ENCODE measurements at regions not wholly inside any gene's neighbourhood (a gene's known extent, or its start where the extent isn't known, plus 50 kb on each side); places are given as distances from the start of the nearest gene placed in this dataset.

DNA sequence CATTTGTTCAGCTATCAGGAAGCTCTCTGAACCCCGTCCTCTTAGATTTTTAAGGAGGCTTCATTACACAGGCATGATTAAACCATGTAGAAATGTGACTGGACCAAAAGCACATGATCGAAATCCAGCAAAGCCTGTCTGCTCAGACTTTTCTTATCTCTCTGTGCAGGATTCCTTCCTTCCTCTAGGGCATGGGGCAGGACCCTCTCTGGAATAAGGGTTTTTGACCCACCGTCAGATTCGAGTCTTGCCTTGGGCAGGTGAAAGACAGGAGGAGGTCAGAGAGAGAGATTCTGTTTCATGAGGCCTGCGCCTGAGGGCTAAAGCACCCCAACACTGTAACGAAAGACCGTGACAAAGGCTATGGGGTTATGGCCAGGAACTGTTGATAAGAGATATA, 136.8 kb downstream of the RHOU start:
- no peak overlapping the region for H3K4me3 ChIP-seq (replicated peaks; ENCODE audit: low read depth, low read length)
- no peak for DNase-seq (ENCODE audit: low read depth)
- TF ChIP-seq, protein P1, sequence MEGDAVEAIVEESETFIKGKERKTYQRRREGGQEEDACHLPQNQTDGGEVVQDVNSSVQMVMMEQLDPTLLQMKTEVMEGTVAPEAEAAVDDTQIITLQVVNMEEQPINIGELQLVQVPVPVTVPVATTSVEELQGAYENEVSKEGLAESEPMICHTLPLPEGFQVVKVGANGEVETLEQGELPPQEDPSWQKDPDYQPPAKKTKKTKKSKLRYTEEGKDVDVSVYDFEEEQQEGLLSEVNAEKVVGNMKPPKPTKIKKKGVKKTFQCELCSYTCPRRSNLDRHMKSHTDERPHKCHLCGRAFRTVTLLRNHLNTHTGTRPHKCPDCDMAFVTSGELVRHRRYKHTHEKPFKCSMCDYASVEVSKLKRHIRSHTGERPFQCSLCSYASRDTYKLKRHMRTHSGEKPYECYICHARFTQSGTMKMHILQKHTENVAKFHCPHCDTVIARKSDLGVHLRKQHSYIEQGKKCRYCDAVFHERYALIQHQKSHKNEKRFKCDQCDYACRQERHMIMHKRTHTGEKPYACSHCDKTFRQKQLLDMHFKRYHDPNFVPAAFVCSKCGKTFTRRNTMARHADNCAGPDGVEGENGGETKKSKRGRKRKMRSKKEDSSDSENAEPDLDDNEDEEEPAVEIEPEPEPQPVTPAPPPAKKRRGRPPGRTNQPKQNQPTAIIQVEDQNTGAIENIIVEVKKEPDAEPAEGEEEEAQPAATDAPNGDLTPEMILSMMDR (IDR thresholded peaks at IDR 0.05; ENCODE audit: low read length, missing control alignments) = no peak

GRCh38 chr1:228873709-228874108, 138.4 kb downstream of the RHOU start:
- TF ChIP-seq, protein P1 (IDR thresholded peaks at IDR 0.05; ENCODE audit: low read length, missing control alignments) = no peak
- no peak for DNase-seq (ENCODE audit: low read depth)
- H3K4me3 ChIP-seq (replicated peaks; ENCODE audit: low read depth, low read length) = no peak overlapping the region

DNA sequence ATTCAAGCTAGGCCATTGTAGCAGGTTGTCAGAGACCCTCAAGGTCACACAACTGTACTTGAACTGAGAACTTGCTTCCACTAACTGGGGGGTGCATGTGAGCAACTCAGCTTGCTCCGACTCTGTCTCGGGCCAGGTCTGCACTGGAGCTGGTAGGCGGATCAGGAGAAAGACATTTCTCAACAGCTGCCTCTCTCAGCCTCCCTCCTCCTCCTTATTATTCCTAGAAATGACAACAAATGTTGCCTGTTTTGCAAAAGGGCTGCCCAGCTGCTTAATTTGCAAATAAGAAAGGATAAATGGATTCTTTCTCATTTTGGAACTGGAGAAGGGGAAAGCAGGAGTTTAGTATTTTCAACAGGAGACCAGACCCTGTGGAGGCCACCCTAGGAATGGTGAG, 140.5 kb downstream of the RHOU start:
- TF ChIP-seq, protein P1 (IDR thresholded peaks at IDR 0.05; ENCODE audit: low read length, missing control alignments) = no peak
- no peak overlapping the region for H3K4me3 ChIP-seq (replicated peaks; ENCODE audit: low read depth, low read length)
- DNase-seq (ENCODE audit: low read depth) = peak; percentile 36

DNA sequence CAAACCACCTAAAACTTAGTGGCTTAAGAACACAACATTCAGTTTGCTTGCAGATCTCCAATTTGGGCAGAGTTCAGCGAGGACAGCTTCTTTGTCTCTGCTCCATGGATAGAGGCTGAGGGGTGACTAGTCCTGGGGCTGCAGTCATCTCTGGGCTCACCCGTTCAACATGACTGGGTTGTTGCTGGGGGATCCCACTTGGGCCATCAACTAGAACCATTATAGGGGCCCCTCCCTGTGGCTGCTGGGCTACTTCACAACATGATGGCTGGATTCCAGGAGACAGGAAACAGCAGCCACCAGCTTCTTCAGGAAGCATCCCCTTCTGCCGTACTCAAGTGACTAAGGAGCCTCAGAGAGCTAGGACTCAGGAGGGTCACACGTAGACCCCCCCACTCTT, 140.9 kb downstream of the RHOU start:
- no peak for DNase-seq (ENCODE audit: low read depth)
- TF ChIP-seq, protein P1 (IDR thresholded peaks at IDR 0.05; ENCODE audit: low read length, missing control alignments) = no peak

GRCh38 chr1:228879164-228879563, 143.9 kb downstream of the RHOU start:
- DNase-seq (ENCODE audit: low read depth) = no peak
- TF ChIP-seq, protein P1 (IDR thresholded peaks at IDR 0.05; ENCODE audit: low read length, missing control alignments) = no peak
- no peak overlapping the region for H3K4me3 ChIP-seq (replicated peaks; ENCODE audit: low read depth, low read length)

More for the DNA sequence above, 140.9 kb downstream of the RHOU start:
- no peak overlapping the region for H3K4me3 ChIP-seq (replicated peaks; ENCODE audit: low read depth, low read length)

DNA sequence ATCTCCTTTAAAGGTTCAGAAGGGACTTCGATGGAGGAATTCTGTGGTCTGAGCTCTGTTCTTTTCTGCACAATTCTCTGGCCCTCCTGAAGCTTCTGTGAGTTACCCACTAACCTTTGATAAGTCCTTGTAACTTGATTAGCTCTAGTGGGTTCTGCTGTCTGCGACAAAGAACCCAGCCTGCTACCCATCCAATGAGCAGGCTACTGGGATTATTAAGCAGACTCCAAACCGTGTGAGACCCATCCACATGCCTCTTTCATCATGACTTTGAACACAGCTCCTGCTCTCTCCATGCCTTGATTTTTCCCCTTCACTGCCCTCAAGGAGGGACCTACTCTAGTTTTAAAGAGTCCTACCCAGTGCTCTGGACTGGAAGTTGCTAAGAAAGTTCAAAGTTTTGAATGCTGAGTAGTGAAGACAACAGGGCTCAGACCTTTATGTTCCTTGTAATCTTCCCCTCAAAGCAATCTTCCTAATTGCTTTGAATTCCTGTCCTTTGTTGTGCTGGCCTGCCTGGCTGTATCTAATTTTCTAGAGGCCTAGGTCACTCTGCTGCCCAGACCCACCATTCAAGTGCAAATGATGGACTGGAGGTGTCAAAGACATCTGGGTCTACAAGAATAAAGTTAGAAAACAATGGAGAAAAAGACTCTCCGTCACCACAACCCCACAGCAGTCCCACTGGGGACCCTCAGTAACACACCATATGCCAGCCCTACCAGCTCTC, 146.9 kb downstream of the RHOU start:
- H3K4me3 ChIP-seq (replicated peaks; ENCODE audit: low read depth, low read length) = no peak overlapping the region
- no peak for DNase-seq (ENCODE audit: low read depth)
- TF ChIP-seq, protein P1 (IDR thresholded peaks at IDR 0.05; ENCODE audit: low read length, missing control alignments) = no peak
